Lower lobe of right lung (tissue), 2 donors: ENCODE measurements at regions not wholly inside any gene's neighbourhood (a gene's known extent, or its start where the extent isn't known, plus 50 kb on each side); places are given as distances from the start of the nearest gene placed in this dataset.

Experiments used
- ATAC-seq, 2 donors: fragments of 200-7000 bp; cut with Tn5 transposase; one replicate each; pipeline ENCODE4 v1.9.1; 2020 to 2022; ENCODE audit warnings: mild to moderate bottlenecking in 2 of 2, moderate library complexity in 2 of 2
- DNase-seq: peaks from one replicate; pipeline ENCODE4 v3.0.0-alpha.2; 2020
- H3K27ac ChIP-seq: fragments of 200-600 bp; one replicate; pipeline ENCODE4 v1.8.0; 2022
- H3K27me3 ChIP-seq: fragments of 200-600 bp; one replicate; pipeline ENCODE4 v1.8.0; 2022; ENCODE audit warnings: low read depth
- H3K36me3 ChIP-seq: fragments of 200-600 bp; one replicate; pipeline ENCODE4 v1.8.0; 2022; ENCODE audit warnings: mild to moderate bottlenecking
- H3K4me1 ChIP-seq: fragments of 200-600 bp; one replicate; pipeline ENCODE4 v1.8.0; 2022
- H3K4me3 ChIP-seq: fragments of 200-600 bp; one replicate; pipeline ENCODE4 v1.8.0; 2022; ENCODE audit warnings: mild to moderate bottlenecking
- H3K9me3 ChIP-seq: fragments of 200-600 bp; one replicate; pipeline ENCODE4 v1.8.0; 2022
- CTCF ChIP-seq: fragments of 200-600 bp; IDR thresholded peaks from one replicate; pipeline ENCODE4 v1.8.0; 2022; ENCODE audit warnings: antibody characterized with exemption, mild to moderate bottlenecking
- intact Hi-C: fragments of 100-400 bp; cut with DNase I; formaldehyde crosslinking; loops from one replicate; pipeline ENCODE4 v1.11.0; 2022
- donor health status: DM: no; HTN: yes; CAD: no; lungs with severe emphysema.

GRCh38 chr11:116650052-116650451 is 122.7 kb downstream of the BUD13 start:
- intact Hi-C loops = no loop called here
- DNase-seq (no peak), ATAC-seq (no peak)
- no peaks in the 10 kb centered on the region for H3K9me3 ChIP-seq
- no peak overlapping the region for H3K27ac ChIP-seq
- H3K4me3 ChIP-seq = no peak overlapping the region
- H3K4me1 ChIP-seq = no peaks in the 10 kb centered on the region
- no peaks in the 10 kb centered on the region for H3K36me3 ChIP-seq
- TF ChIP-seq CTCF = no peak
- no peaks in the 10 kb centered on the region for H3K27me3 ChIP-seq

- H3K4me1 ChIP-seq = no peaks in the 10 kb centered on the region
- no peaks in the 10 kb centered on the region for H3K9me3 ChIP-seq
- H3K36me3 ChIP-seq = no peaks in the 10 kb centered on the region
- H3K27ac ChIP-seq = no peak overlapping the region
- no peak for TF ChIP-seq CTCF
- DNase-seq = no peak
- H3K4me3 ChIP-seq = no peak overlapping the region
- intact Hi-C loops = no loop called here
- no peaks in the 10 kb centered on the region for H3K27me3 ChIP-seq
- ATAC-seq = no peak
Measured at GRCh38 chr11:116649268-116649667, 123.5 kb downstream of the BUD13 start.

- Histone ChIP-seq H3K36me3 (no peaks in the 10 kb centered on the region), H3K27ac (no peak overlapping the region), H3K9me3 (no peaks in the 10 kb centered on the region), H3K27me3 (peaks cover 2% of the 10 kb centered on the region), H3K4me3 (no peak overlapping the region), H3K4me1 (no peaks in the 10 kb centered on the region)
- no peak for DNase-seq
- TF ChIP-seq CTCF = no peak
- intact Hi-C loops = no loop called here
- ATAC-seq = no peak
Measured at GRCh38 chr11:116648247-116649174, 124.3 kb downstream of the BUD13 start.

- no peak for TF ChIP-seq CTCF
- intact Hi-C loops = no loop called here
- ATAC-seq = no peak
Measured at GRCh38 chr11:116647305-116648080, 125.3 kb downstream of the BUD13 start.

GRCh38 chr11:116646191-116646590 is 126.6 kb downstream of the BUD13 start:
- Histone ChIP-seq H3K4me1 (no peaks in the 10 kb centered on the region), H3K27me3 (peaks cover 11% of the 10 kb centered on the region), H3K4me3 (no peak overlapping the region), H3K27ac (no peak overlapping the region), H3K9me3 (no peaks in the 10 kb centered on the region), H3K36me3 (no peaks in the 10 kb centered on the region)
- DNase-seq (no peak), ATAC-seq (no peak)
- TF ChIP-seq CTCF = no peak
- intact Hi-C loops = no loop called here

More at GRCh38 chr11:116647305-116648080, 125.3 kb downstream of the BUD13 start:
- DNase-seq = no peak
- Histone ChIP-seq H3K4me1 (no peaks in the 10 kb centered on the region), H3K9me3 (no peaks in the 10 kb centered on the region), H3K36me3 (no peaks in the 10 kb centered on the region), H3K4me3 (no peak overlapping the region), H3K27me3 (peaks cover 5% of the 10 kb centered on the region), H3K27ac (no peak overlapping the region)
